ENCODE measurements at regions not wholly inside any gene's neighbourhood (a gene's known extent, or its start where the extent isn't known, plus 50 kb on each side); places are given as distances from the start of the nearest gene placed in this dataset.

DNA sequence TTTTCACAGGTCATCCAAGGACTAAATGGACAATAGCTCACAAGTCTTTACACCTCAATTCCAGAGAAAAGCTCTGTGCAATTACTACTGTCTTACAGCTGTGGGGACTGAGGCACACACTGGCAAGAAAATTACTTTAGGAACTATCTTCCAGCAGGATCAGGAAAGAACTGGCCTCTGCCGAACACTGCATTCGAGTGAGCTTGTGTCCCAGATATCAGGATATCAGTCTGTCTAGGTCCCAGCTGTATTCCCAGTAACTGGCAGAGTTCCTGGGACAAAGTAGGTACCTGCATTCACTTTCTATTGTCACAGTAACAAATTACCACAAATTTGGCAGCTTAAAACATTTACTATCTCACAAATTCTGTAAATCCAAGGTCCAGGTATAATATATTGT lies 183.7 kb downstream of the IRS1 start:
- H3K9me2 ChIP-seq (ENCODE audit: insufficient read depth), result 0 out of 2 replicates have a peak, but pooled peaks cover 3% of the 10 kb centered on the region
- H3K9me3 Mint-ChIP-seq, result no peaks in the 10 kb centered on the region

DNA sequence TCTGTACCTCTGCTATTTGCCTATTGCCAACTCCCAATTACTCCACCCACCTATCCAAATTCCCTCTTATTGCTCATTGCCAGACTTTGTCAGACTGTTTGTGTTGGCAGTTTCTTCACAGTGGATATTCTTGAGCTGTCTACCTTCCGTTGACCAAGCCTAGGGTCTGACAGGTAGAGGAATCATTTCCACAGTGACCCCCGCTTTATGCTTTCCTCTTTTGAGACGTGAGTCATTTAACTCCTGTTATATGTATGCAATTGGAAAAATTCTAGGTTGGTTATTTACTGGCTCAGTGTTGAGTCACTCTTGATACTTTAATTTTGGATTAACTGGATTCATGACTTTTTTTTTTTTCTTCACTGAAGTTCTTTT lies 187.7 kb downstream of the IRS1 start:
- no peaks in the 10 kb centered on the region for H3K27me3 ChIP-seq (ENCODE audit: insufficient read depth)
- Mint-ChIP-seq H3K27me3 (ENCODE audit: insufficient read depth, low read depth, poor library complexity) (no peaks in the 10 kb centered on the region), H3K36me3 (ENCODE audit: low read depth) (no peaks in the 10 kb centered on the region), H3K27ac (no peak overlapping the region), H3K9me3 (no peaks in the 10 kb centered on the region), H3K4me3 (no peak overlapping the region), H3K4me1 (no peaks in the 10 kb centered on the region)
- H3K79me2 ChIP-seq (replicated peaks; ENCODE audit: insufficient read depth), result no peaks in the 10 kb centered on the region
- no peaks in the 10 kb centered on the region for H3K4me1 ChIP-seq (ENCODE audit: insufficient read depth)
- H3K4me2 ChIP-seq, result no peak overlapping the region
- no peaks in the 10 kb centered on the region for H3K36me3 ChIP-seq (ENCODE audit: insufficient read depth)
- ATAC-seq (no peak), DNase-seq (ENCODE audit: low spot score) (no peak)
- no peaks in the 10 kb centered on the region for H3F3A ChIP-seq (replicated peaks; ENCODE audit: low read depth)
- H3K4me3 ChIP-seq, result no peak overlapping the region
- no peak overlapping the region for H2AFZ ChIP-seq
- no peaks in the 10 kb centered on the region for H4K20me1 ChIP-seq (replicated peaks; ENCODE audit: insufficient read depth)
- peaks cover under 1% of the 10 kb centered on the region; the same call in 1 of the 2 replicates for H3K9me2 ChIP-seq (ENCODE audit: insufficient read depth)
- H3K27ac ChIP-seq (ENCODE audit: low read depth), result no peak overlapping the region
- TF ChIP-seq, protein P1, sequence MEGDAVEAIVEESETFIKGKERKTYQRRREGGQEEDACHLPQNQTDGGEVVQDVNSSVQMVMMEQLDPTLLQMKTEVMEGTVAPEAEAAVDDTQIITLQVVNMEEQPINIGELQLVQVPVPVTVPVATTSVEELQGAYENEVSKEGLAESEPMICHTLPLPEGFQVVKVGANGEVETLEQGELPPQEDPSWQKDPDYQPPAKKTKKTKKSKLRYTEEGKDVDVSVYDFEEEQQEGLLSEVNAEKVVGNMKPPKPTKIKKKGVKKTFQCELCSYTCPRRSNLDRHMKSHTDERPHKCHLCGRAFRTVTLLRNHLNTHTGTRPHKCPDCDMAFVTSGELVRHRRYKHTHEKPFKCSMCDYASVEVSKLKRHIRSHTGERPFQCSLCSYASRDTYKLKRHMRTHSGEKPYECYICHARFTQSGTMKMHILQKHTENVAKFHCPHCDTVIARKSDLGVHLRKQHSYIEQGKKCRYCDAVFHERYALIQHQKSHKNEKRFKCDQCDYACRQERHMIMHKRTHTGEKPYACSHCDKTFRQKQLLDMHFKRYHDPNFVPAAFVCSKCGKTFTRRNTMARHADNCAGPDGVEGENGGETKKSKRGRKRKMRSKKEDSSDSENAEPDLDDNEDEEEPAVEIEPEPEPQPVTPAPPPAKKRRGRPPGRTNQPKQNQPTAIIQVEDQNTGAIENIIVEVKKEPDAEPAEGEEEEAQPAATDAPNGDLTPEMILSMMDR (conservative IDR thresholded peaks at IDR 0.05; ENCODE audit: low read depth in 2 of 2), result no peak
- TF ChIP-seq, protein P2, sequence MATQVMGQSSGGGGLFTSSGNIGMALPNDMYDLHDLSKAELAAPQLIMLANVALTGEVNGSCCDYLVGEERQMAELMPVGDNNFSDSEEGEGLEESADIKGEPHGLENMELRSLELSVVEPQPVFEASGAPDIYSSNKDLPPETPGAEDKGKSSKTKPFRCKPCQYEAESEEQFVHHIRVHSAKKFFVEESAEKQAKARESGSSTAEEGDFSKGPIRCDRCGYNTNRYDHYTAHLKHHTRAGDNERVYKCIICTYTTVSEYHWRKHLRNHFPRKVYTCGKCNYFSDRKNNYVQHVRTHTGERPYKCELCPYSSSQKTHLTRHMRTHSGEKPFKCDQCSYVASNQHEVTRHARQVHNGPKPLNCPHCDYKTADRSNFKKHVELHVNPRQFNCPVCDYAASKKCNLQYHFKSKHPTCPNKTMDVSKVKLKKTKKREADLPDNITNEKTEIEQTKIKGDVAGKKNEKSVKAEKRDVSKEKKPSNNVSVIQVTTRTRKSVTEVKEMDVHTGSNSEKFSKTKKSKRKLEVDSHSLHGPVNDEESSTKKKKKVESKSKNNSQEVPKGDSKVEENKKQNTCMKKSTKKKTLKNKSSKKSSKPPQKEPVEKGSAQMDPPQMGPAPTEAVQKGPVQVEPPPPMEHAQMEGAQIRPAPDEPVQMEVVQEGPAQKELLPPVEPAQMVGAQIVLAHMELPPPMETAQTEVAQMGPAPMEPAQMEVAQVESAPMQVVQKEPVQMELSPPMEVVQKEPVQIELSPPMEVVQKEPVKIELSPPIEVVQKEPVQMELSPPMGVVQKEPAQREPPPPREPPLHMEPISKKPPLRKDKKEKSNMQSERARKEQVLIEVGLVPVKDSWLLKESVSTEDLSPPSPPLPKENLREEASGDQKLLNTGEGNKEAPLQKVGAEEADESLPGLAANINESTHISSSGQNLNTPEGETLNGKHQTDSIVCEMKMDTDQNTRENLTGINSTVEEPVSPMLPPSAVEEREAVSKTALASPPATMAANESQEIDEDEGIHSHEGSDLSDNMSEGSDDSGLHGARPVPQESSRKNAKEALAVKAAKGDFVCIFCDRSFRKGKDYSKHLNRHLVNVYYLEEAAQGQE (IDR thresholded peaks at IDR 0.05; ENCODE audit: unreplicated experiment), result no peak
- no peak for TF ChIP-seq EZH2phosphoT487 (IDR thresholded peaks at IDR 0.05; ENCODE audit: unreplicated experiment)
- TF ChIP-seq POLR2AphosphoS5 (IDR thresholded peaks at IDR 0.05; ENCODE audit: low read depth), result no peak

More for the DNA sequence above, 183.7 kb downstream of the IRS1 start:
- H3K4me2 ChIP-seq, result no peak overlapping the region
- H3K27ac Mint-ChIP-seq, result no peak overlapping the region
- H3K36me3 Mint-ChIP-seq (ENCODE audit: low read depth), result no peaks in the 10 kb centered on the region
- no peaks in the 10 kb centered on the region for H3F3A ChIP-seq (replicated peaks; ENCODE audit: low read depth)
- no peaks in the 10 kb centered on the region for H3K36me3 ChIP-seq (ENCODE audit: insufficient read depth)
- no peaks in the 10 kb centered on the region for H3K27me3 Mint-ChIP-seq (ENCODE audit: insufficient read depth, low read depth, poor library complexity)
- no peaks in the 10 kb centered on the region for H4K20me1 ChIP-seq (replicated peaks; ENCODE audit: insufficient read depth)
- H3K4me1 Mint-ChIP-seq, result no peaks in the 10 kb centered on the region
- H3K79me2 ChIP-seq (replicated peaks; ENCODE audit: insufficient read depth), result no peaks in the 10 kb centered on the region
- no peaks in the 10 kb centered on the region for H3K27me3 ChIP-seq (ENCODE audit: insufficient read depth)
- no peak overlapping the region for H3K4me3 ChIP-seq
- DNase-seq (ENCODE audit: low spot score) (no peak), ATAC-seq (no peak)
- TF ChIP-seq, protein P2 (IDR thresholded peaks at IDR 0.05; ENCODE audit: unreplicated experiment), result no peak
- H3K4me3 Mint-ChIP-seq, result no peak overlapping the region
- no peaks in the 10 kb centered on the region for H3K4me1 ChIP-seq (ENCODE audit: insufficient read depth)
- H2AFZ ChIP-seq, result 0 out of 2 replicates have a peak overlapping the region, but pooled peaks have one; percentile 32
- no peak overlapping the region for H3K27ac ChIP-seq (ENCODE audit: low read depth)
